SH-SY5Y (cell line): ENCODE measurements at regions not wholly inside any gene's neighbourhood (a gene's known extent, or its start where the extent isn't known, plus 50 kb on each side); places are given as distances from the start of the nearest gene placed in this dataset.

ENCODE experiments used
- GATA2 ChIP-seq: IDR thresholded peaks from 2 replicates; pipeline ENCODE4 v1.6.1; 2011; ENCODE audit warnings: mild to moderate bottlenecking, low read depth, low read length
- GATA3 ChIP-seq: IDR thresholded peaks from 2 replicates; pipeline ENCODE4 v1.6.1; 2011; ENCODE audit warnings: low read depth, mild to moderate bottlenecking, low read length, moderate library complexity

DNA sequence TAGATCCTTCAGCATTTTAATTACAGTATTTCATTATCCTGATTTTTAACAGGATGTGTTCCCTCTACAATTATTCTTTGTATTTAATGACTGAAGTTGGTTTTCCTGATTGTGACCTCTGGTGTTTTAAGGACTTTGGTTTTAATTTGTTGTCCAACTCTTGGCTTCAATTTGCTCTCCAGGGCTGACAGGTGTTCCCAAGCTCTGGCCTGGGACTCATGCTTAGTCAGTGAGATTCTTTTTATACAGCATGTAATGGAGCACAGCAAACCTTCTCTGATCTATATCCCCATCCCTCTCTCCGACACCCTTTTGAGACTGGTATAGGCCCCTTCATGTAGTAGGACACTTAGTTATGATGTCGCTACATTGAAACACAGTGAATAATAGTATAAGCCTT is 896.3 kb downstream of the TSN start:
- TF ChIP-seq GATA2 (no peak), GATA3 (no peak)

DNA sequence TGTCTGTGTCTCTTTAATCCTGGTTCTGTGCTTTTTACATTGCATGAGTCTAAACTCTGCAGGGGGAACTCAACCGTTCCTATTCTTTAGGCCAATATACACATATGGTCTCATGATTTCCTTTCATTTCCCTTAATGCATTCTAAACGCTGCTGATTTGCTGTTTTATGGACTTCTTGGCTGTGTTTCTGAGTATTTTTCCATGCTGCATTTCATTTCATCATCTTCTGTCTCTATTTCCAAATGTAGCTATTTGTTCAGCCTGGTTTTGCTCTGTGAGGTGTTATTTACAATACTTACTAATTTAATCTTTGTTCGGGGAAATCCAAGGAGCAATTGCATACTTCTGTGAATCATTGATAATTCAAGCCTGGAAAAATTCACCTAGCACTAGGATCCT is 897.2 kb downstream of the TSN start:
- TF ChIP-seq GATA2 = no peak
- no peak for TF ChIP-seq GATA3

DNA sequence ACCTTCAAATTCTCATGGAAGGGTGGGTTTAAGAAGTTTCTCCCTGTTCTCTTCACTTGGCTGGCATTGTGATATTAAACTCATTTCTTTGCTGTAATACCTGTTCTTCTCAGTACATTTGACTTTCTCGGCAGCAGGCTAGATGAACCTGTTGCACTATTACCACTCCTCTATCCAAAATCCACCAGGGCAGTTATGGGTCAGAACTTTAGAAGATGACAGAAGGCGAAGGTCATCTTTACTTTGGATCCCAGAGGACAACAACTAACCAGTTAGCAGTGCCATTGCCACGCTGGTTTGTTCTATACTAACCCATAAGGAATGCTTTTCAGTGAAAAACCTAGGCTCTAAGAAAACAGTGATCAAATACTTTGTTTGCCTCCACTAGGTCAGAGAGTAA is 901.0 kb downstream of the TSN start:
- TF ChIP-seq GATA3 = no peak
- no peak for TF ChIP-seq GATA2

DNA sequence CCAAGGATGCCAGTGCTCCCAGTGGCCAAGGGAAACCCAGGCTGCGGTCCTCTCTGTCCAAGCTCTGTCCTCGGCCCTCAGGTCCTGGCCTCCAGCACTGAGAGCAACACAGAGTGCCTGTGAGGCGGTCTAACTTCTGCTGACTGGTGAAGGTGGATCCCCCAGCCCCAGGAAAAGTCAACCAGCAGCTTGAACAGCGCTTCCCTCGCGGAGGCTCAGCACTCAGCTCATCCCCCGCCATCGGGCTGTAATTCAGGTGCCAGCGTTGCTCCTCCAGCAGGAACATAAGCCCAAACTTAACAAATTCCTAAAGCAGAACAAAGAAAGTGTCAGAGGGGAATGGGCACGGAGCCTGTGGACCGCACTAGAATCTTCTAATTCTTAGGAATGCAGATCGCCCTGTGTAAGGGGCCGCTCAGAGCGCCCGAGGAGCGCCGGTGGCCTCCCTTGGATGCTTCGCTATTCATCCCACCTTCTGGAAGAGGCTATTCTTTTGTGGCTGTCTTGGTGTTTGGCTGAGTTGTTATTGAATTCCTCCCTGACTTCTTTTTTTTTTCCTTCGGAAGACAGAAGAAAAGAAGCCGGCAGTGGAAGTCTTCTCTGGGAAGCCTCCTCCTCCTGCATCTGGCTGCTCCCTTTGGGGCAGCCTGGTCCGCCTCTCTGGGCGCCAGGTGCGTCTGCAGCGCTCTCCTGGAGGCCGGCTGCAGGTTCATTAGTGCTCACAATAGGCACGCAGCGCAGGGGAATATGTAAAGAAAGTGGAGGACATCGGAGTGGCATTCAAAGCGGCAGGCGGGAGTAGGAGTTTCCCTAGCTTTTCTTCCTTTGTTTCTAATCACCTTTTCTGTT is 905.6 kb downstream of the TSN start:
- TF ChIP-seq GATA3 (no peak), GATA2 (no peak)

DNA sequence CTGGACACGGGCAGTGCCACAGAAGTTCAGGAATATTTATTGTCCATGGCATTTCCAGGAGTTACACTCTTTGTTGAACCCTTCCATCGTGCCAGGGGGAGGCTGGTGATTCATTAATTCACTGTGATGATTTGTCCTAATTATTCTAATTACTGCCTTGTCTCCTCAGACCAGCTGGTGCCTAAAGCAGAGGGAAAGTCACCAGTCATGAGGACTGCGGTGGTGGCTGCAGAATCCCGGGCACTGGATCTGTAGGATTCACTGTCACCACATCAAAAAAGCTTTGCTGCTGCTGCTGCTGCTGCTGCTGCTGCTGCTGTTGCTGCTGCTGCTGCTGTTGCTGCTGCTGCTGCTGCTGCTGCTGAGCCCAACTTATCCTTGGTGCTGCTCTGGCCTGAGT is 908.2 kb downstream of the TSN start:
- no peak for TF ChIP-seq GATA2
- TF ChIP-seq GATA3 = no peak

DNA sequence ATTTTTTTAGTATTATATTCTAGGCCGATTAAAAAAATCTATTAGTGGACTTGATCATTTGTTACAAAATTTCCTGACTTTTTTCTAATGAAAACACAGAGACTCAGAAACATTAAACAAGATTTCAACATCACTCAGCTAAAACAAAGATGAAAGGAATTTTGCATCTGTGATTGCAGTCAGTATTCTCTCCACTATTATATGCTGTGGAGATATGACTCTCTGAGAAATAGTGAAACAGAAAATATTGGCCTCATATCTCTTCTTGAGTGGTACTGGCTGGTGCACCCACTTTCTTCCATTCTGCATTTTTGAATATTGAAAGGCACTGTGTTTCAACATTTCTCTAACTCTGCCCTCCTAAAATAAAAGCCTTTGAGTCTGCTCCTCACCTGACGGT is 914.2 kb downstream of the TSN start:
- no peak for TF ChIP-seq GATA2
- no peak for TF ChIP-seq GATA3

DNA sequence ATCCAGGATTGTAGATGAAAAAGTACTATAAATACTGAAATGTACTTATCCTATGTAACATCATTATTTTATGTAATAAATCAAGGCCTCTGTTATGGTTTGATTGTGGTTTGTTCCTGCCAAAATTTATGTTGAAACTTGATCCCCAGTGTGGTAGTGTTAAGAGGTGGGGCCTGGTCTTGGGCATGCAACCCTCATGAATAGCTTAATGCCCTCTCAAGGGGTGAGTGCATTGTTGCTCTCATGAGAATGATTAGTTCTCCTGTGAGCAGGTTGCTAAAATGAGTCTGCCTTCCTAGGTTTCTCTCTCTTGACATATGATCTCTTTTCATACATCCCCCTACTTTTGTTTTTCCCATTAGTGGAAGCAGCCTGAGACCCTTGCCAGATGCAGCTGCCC is 915.4 kb downstream of the TSN start:
- TF ChIP-seq GATA3 = no peak
- TF ChIP-seq GATA2 = no peak

DNA sequence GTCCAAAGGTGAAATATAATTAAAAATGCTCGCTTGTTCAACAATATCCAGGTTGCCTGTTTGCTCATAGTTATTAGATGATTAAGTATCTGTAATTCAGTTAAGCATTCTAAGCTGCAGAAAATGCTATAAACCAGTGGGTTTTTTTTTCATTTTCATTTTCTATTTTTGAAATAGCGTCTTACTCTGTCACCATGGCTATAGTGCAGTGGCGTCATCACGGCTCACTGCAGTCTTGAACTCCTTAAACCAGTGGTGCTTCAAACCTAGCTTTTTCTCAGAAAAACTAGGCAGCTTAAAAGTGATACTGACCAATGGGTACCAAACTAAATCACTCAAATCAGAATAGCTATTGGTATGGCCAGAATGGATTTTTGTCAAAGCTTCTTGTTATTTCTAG is 925.2 kb downstream of the TSN start:
- TF ChIP-seq GATA2 = no peak
- no peak for TF ChIP-seq GATA3

DNA sequence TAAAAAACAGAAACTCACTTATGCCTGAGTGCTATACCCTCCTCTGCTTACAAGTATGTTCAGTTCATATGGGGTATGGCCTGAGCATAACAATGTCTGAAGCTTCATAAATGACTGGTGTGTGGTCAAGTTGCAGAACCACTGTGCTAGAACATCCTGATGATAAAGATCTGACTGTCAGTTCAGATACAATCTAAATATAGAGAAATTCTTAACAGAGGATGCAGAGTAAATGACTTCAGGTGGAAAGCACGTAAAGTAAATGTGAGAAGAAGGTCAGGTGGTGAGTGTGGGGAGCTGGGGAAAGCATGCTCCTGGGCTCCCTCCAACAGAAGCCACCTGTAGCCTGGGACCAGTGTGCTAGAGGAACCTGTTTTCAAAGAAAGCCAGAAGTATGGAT is 926.2 kb downstream of the TSN start:
- TF ChIP-seq GATA3 (no peak), GATA2 (no peak)

DNA sequence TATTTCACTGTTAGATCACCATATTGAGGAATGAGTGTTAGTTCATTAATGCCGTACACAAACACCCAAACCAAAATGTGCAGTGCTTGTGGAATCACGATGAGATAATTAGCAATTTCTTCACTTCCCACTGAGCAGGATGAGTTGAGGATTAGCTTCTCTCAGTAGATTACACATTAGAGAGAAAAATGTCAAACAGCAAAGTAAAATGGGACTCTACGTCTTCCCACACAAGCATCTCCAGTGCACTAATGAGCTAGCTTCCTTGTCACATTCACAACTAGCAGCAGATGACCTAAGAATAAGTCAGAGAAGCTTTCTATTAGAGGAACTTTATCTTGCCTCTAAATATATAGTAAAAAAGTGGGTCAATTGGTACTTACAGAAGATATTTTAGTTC is 926.9 kb downstream of the TSN start:
- TF ChIP-seq GATA2 (no peak), GATA3 (no peak)

DNA sequence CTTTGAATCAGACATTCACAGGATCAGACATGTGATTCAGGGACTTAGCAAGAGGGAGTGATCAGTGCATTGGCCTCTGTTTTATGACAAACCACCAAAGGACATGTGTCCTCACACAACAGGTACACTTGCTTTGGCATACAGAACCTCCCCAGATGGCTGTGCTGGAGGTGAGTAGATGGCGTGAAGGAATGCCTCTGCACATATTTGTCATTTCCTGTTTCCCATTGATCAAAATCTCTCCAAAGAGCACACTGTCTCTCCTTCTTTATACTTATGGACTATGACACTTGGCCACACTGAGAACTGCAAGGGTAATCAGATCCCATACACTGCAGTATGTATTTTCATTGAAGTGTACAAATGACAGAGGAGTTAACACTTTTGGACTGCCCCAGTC is 927.6 kb downstream of the TSN start:
- TF ChIP-seq GATA3 (no peak), GATA2 (no peak)

DNA sequence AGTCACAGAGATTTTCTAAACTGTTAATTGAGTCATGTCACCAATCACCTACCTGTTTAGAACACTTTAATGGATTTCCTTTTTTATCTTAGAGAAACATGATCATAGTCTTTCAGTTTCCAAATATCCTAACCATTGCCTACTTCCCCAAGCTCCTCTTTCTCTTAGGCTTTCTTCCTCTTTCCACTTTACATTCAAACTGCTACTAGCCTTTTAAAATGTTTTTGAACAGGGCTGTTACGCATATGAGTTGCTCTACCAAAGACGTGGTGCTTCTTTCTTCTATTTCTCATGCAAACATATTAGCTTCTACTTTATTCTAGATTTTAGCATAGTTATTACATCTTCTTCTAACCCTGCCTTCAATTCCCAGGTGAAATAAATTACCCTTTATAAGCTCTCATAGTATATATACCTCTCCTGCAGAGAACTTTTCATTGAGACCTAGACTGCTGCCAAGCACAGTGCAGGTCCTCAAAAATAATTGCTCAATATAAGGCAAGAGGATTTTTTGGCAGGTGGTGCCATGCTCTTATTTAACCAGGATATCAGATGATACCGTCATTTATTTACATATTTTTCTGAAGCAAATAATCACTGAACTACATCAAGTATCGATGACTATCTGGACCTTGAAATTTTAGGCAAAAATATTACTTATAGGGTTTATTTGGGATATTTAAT is 937.1 kb downstream of the TSN start:
- TF ChIP-seq GATA3 (no peak), GATA2 (no peak)

DNA sequence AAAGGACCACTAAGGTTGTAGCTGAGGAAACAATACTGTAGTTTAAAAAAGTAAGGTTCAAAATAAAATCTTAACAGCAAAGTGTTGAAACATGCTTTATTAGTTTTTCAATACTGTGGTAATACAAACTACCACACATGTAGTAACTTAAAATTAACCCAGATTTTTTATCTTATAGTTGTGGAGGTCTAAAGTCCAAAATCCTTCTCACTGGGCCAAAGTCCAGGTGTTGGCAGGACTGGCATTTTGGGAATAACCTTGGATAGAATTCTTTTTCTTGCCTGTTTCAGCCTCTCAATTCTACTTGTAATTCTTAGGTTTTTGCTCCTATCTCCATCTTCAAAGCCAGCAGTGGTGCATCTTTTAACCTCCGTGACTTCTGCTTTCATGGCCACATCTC is 942.0 kb downstream of the TSN start:
- TF ChIP-seq GATA3 (no peak), GATA2 (no peak)

DNA sequence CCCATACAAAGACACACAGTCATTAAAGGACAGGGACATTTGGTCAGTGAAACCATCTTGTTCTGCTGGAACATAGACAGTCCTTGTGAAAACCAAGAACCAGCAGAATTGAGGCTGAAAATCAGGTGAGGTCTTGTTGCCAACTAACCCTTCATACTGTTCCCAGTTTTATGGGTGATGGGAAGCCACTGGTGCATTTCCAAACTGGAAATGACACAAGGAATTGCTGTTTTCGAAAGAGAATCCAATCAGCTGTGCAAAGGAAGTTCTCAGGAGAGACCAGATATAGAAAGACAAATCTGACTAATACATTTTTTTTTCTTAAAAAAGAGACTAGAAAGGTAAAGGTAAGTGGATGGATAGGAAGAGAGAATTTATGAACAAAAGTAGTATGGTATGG is 948.2 kb downstream of the TSN start:
- TF ChIP-seq GATA2 (no peak), GATA3 (no peak)

DNA sequence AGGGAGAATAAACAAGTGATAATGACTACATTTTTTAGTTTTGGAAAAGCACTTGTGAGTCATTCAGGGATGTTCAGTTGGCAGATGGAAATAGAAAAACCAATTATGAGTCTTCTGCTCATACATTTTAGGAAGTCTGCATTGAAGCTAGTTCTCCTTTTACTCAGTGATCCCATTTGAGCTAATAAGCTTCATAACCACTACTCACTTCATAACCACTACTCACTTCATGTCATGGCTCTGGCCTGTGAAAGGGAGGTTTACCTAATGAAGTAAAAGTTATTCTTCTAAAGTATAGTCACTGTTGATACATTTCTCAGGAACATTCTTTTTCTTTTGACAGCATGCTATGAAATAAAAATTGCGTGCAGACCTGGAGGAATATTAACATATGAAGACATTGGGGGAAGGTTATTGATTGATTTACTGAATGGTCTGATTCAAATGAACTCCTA is 948.7 kb downstream of the TSN start:
- TF ChIP-seq GATA3 = no peak
- TF ChIP-seq GATA2 = no peak

DNA sequence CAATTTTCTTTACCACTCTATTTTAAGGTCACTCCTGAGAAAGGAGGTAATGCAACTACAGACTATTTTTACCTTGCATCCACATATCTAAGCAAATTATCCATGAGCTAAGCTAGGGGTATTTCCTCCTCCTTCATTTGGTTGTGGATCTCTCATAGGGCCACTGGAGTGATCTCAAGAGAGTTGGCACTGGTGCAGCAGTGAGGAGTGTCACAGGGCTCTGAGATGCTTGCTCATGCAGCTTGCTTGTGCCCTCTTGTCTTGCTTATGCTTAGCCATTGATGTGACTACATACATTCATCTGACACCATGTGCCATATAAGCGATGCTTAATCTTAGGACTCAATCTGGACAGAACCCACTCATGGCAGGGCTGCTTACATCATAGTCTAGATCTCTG is 950.3 kb downstream of the TSN start:
- TF ChIP-seq GATA2 (no peak), GATA3 (no peak)
